DOHH2 (cell line): ENCODE measurements at regions not wholly inside any gene's neighbourhood (a gene's known extent, or its start where the extent isn't known, plus 50 kb on each side); places are given as distances from the start of the nearest gene placed in this dataset.
"Not testable (repeated sequence)": the region's sequence is repeated elsewhere in the genome, so short reads cannot be mapped to it uniquely, and the experiment has no call there.

ENCODE experiments used
- H3F3A ChIP-seq: fragments of 200-600 bp; sonication (generic), shearing (Covaris generic); 2 replicates; pipeline ENCODE4 v1.6.0; 2016; ENCODE audit warnings: antibody characterized with exemption, mild to moderate bottlenecking; ENCODE audit not compliant: control insufficient read depth, insufficient read depth
- H3K27ac ChIP-seq: fragments of 200-600 bp; sonication (generic); 2 replicates; pipeline ENCODE4 v1.5.1; 2014; ENCODE audit warnings: low read depth, mild to moderate bottlenecking, low read length, moderate library complexity
- H3K27me3 ChIP-seq: fragments of 200-600 bp; sonication (generic); 2 replicates; pipeline ENCODE4 v1.6.1; 2014; ENCODE audit warnings: mild to moderate bottlenecking, low read length, mixed read lengths; ENCODE audit not compliant: control insufficient read depth
- H3K36me3 ChIP-seq: fragments of 200-600 bp; sonication (generic); 2 replicates; pipeline ENCODE4 v1.6.1; 2014; ENCODE audit warnings: mild to moderate bottlenecking, low read length, moderate library complexity, mixed read lengths; ENCODE audit not compliant: control insufficient read depth
- H3K4me1 ChIP-seq: fragments of 200-600 bp; sonication (generic); 2 replicates; pipeline ENCODE4 v1.6.1; 2014; ENCODE audit warnings: mild to moderate bottlenecking, low read length, mixed read lengths; ENCODE audit not compliant: control insufficient read depth
- H3K4me2 ChIP-seq: fragments of 200-600 bp; sonication (generic); 2 replicates; pipeline ENCODE4 v1.6.0; 2014; ENCODE audit warnings: mild to moderate bottlenecking, low read length, moderate library complexity
- H3K4me3 ChIP-seq: fragments of 200-600 bp; sonication (generic); 2 replicates; pipeline ENCODE4 v1.5.1; 2014; ENCODE audit warnings: mild to moderate bottlenecking, low read length, mixed read lengths
- H3K79me2 ChIP-seq: fragments of 200-600 bp; sonication (generic); 2 replicates; pipeline ENCODE4 v1.6.1; 2014; ENCODE audit warnings: mild to moderate bottlenecking, low read length, mixed read lengths; ENCODE audit not compliant: control insufficient read depth
- H3K9me2 ChIP-seq: fragments of 200-600 bp; sonication (generic); replicated peaks from 2 replicates; pipeline ENCODE4 v1.6.1; 2014; ENCODE audit warnings: mild to moderate bottlenecking, low read length, mixed read lengths; ENCODE audit not compliant: control insufficient read depth
- H3K9me3 ChIP-seq: fragments of 200-600 bp; sonication (generic); 2 replicates; pipeline ENCODE4 v1.6.1; 2014; ENCODE audit warnings: antibody characterized with exemption, low read length, mixed read lengths; ENCODE audit not compliant: control insufficient read depth, insufficient read depth
- H4K20me1 ChIP-seq: fragments of 200-600 bp; sonication (generic); 2 replicates; pipeline ENCODE4 v1.6.0; 2014; ENCODE audit warnings: low read depth, mild to moderate bottlenecking, antibody characterized with exemption, low read length, moderate library complexity; ENCODE audit not compliant: control insufficient read depth, insufficient read depth
- CTCF ChIP-seq: fragments of 200-600 bp; sonication (generic); IDR thresholded peaks from one replicate; pipeline ENCODE4 v1.5.1; 2014; ENCODE audit warnings: antibody characterized with exemption, mild to moderate bottlenecking, low read depth, low read length; ENCODE audit not compliant: poor library complexity, severe bottlenecking
- EZH2phosphoT487 ChIP-seq: fragments of 200-600 bp; sonication (generic); IDR thresholded peaks from 2 replicates; pipeline ENCODE4 v1.6.1; 2017; ENCODE audit warnings: borderline replicate concordance, mild to moderate bottlenecking, antibody characterized with exemption, low read length, moderate library complexity, mixed read lengths

GRCh38 chr7:45311597-45311996, 154.0 kb downstream of the RAMP3 start:
- Histone ChIP-seq H3K27ac (no peak overlapping the region), H3K9me3 (no peaks in the 10 kb centered on the region), H4K20me1 (no peaks in the 10 kb centered on the region), H3K27me3 (no peaks in the 10 kb centered on the region), H3K4me2 (no peak overlapping the region), H3K36me3 (no peaks in the 10 kb centered on the region), H3K9me2 (no peaks in the 10 kb centered on the region), H3K79me2 (no peaks in the 10 kb centered on the region), H3F3A (no peaks in the 10 kb centered on the region), H3K4me1 (no peaks in the 10 kb centered on the region), H3K4me3 (no peak overlapping the region)
- TF ChIP-seq CTCF (no peak), EZH2phosphoT487 (no peak)

- not testable (repeated sequence) for H3K4me3 ChIP-seq, H3F3A ChIP-seq, H3K4me2 ChIP-seq, H4K20me1 ChIP-seq, H3K4me1 ChIP-seq, H3K27ac ChIP-seq, H3K9me3 ChIP-seq, H3K36me3 ChIP-seq, H3K9me2 ChIP-seq, H3K79me2 ChIP-seq, H3K27me3 ChIP-seq
Measured at GRCh38 chr7:45315512-45315911, 157.9 kb downstream of the RAMP3 start.

- H3K79me2 ChIP-seq, result no peaks in the 10 kb centered on the region
- no peak for TF ChIP-seq CTCF
- no peak for TF ChIP-seq EZH2phosphoT487
- H4K20me1 ChIP-seq, result no peaks in the 10 kb centered on the region
- no peaks in the 10 kb centered on the region for H3F3A ChIP-seq
- H3K4me3 ChIP-seq, result no peak overlapping the region
- no peak overlapping the region for H3K27ac ChIP-seq
- H3K4me1 ChIP-seq, result no peaks in the 10 kb centered on the region
- H3K36me3 ChIP-seq, result no peaks in the 10 kb centered on the region
- no peaks in the 10 kb centered on the region for H3K9me3 ChIP-seq
- no peaks in the 10 kb centered on the region for H3K9me2 ChIP-seq
- no peaks in the 10 kb centered on the region for H3K27me3 ChIP-seq
- no peak overlapping the region for H3K4me2 ChIP-seq
Measured at GRCh38 chr7:45324683-45325237, 167.2 kb downstream of the RAMP3 start.

- no peaks in the 10 kb centered on the region for H3K36me3 ChIP-seq
- no peaks in the 10 kb centered on the region for H3K4me1 ChIP-seq
- H3K9me3 ChIP-seq, result no peaks in the 10 kb centered on the region
- H3K4me2 ChIP-seq, result no peak overlapping the region
- no peaks in the 10 kb centered on the region for H3K9me2 ChIP-seq
- no peaks in the 10 kb centered on the region for H3K79me2 ChIP-seq
- no peak overlapping the region for H3K27ac ChIP-seq
- TF ChIP-seq EZH2phosphoT487 (no peak), CTCF (no peak)
- no peak overlapping the region for H3K4me3 ChIP-seq
- H3K27me3 ChIP-seq, result no peaks in the 10 kb centered on the region
- H4K20me1 ChIP-seq, result no peaks in the 10 kb centered on the region
- no peaks in the 10 kb centered on the region for H3F3A ChIP-seq
Measured at GRCh38 chr7:45325378-45325777, 167.8 kb downstream of the RAMP3 start.
